Activated CD4-positive, alpha-beta T cell treated with anti-CD3 and anti-CD28 coated beads, Interleukin-2, amount 10 ng/mL, durations not matched to agents 7 days and 5 days (primary cell): ENCODE measurements at regions not wholly inside any gene's neighbourhood (a gene's known extent, or its start where the extent isn't known, plus 50 kb on each side); places are given as distances from the start of the nearest gene placed in this dataset.

Experiments used
- CTCF ChIA-PET: fragments of 350-600 bp; sonication (Branson Sonifier 250); formaldehyde crosslinking; loops from one replicate; lab custom pipeline; 2021; ENCODE audit warnings: antibody characterized with exemption; lab: Charles Lee
- POLR2A ChIA-PET: fragments of 350-600 bp; sonication (Branson Sonifier 250); formaldehyde crosslinking; loops from one replicate; lab custom pipeline; 2021; ENCODE audit warnings: antibody characterized with exemption; lab: Charles Lee
- DNase-seq: peaks from one replicate; pipeline ENCODE4 v3.0.0-alpha.2; 2020
- H3K27ac Mint-ChIP-seq: one replicate; pipeline ENCODE4 v1.8.0; 2021; ENCODE audit warnings: mild to moderate bottlenecking, moderate library complexity, mixed read lengths
- H3K27me3 Mint-ChIP-seq: one replicate; pipeline ENCODE4 v1.8.0; 2021; ENCODE audit warnings: mixed read lengths
- H3K36me3 Mint-ChIP-seq: one replicate; pipeline ENCODE4 v1.8.0; 2021; ENCODE audit warnings: low read depth, mixed read lengths
- H3K4me1 Mint-ChIP-seq: one replicate; pipeline ENCODE4 v1.8.0; 2021; ENCODE audit warnings: mixed read lengths
- H3K4me3 Mint-ChIP-seq: one replicate; pipeline ENCODE4 v1.8.0; 2021; ENCODE audit warnings: mild to moderate bottlenecking, moderate library complexity, mixed read lengths
- H3K9me3 Mint-ChIP-seq: one replicate; pipeline ENCODE4 v1.8.0; 2021; ENCODE audit warnings: mixed read lengths

GRCh38 chr4:157803421-157803820 is 369.4 kb downstream of the GASK1B start:
- H3K27ac Mint-ChIP-seq, result no peak overlapping the region
- H3K27me3 Mint-ChIP-seq, result no peaks in the 10 kb centered on the region
- H3K4me1 Mint-ChIP-seq, result no peaks in the 10 kb centered on the region
- no peak for DNase-seq
- CTCF ChIA-PET, result no interaction called here
- H3K36me3 Mint-ChIP-seq, result no peaks in the 10 kb centered on the region
- no peak overlapping the region for H3K4me3 Mint-ChIP-seq
- no peaks in the 10 kb centered on the region for H3K9me3 Mint-ChIP-seq
- POLR2A ChIA-PET, result no interaction called here

- H3K4me3 Mint-ChIP-seq, result no peak overlapping the region
- H3K27ac Mint-ChIP-seq, result no peak overlapping the region
Observed at GRCh38 chr4:157795495-157795894, 377.3 kb downstream of the GASK1B start.

GRCh38 chr4:157792716-157793115 is 380.1 kb downstream of the GASK1B start:
- no peak for DNase-seq
- H3K36me3 Mint-ChIP-seq, result no peaks in the 10 kb centered on the region
- H3K4me3 Mint-ChIP-seq, result no peak overlapping the region
- H3K27ac Mint-ChIP-seq, result no peak overlapping the region
- no peaks in the 10 kb centered on the region for H3K4me1 Mint-ChIP-seq
- ChIA-PET CTCF (no interaction called here), POLR2A (no interaction called here)
- no peaks in the 10 kb centered on the region for H3K9me3 Mint-ChIP-seq
- no peaks in the 10 kb centered on the region for H3K27me3 Mint-ChIP-seq

More at GRCh38 chr4:157795495-157795894, 377.3 kb downstream of the GASK1B start:
- ChIA-PET POLR2A (no interaction called here), CTCF (no interaction called here)
- no peak for DNase-seq
- Mint-ChIP-seq H3K27me3 (no peaks in the 10 kb centered on the region), H3K4me1 (no peaks in the 10 kb centered on the region), H3K36me3 (no peaks in the 10 kb centered on the region), H3K9me3 (no peaks in the 10 kb centered on the region)

- H3K27me3 Mint-ChIP-seq, result no peaks in the 10 kb centered on the region
- H3K27ac Mint-ChIP-seq, result no peak overlapping the region
- POLR2A ChIA-PET, result no interaction called here
- DNase-seq, result no peak
- CTCF ChIA-PET, result no interaction called here
- H3K4me3 Mint-ChIP-seq, result no peak overlapping the region
- H3K9me3 Mint-ChIP-seq, result no peaks in the 10 kb centered on the region
- no peaks in the 10 kb centered on the region for H3K36me3 Mint-ChIP-seq
- no peaks in the 10 kb centered on the region for H3K4me1 Mint-ChIP-seq
Observed at GRCh38 chr4:157791236-157791635, 381.6 kb downstream of the GASK1B start.

GRCh38 chr4:157787618-157788017 is 385.2 kb downstream of the GASK1B start:
- Mint-ChIP-seq H3K27me3 (no peaks in the 10 kb centered on the region), H3K36me3 (no peaks in the 10 kb centered on the region), H3K4me1 (no peaks in the 10 kb centered on the region), H3K27ac (no peak overlapping the region), H3K9me3 (no peaks in the 10 kb centered on the region), H3K4me3 (no peak overlapping the region)
- no peak for DNase-seq
- ChIA-PET CTCF (no interaction called here), POLR2A (no interaction called here)

- H3K4me3 Mint-ChIP-seq, result no peak overlapping the region
- H3K4me1 Mint-ChIP-seq, result no peaks in the 10 kb centered on the region
- no peak for DNase-seq
- POLR2A ChIA-PET, result no interaction called here
- no peaks in the 10 kb centered on the region for H3K27me3 Mint-ChIP-seq
- no peak overlapping the region for H3K27ac Mint-ChIP-seq
- H3K9me3 Mint-ChIP-seq, result no peaks in the 10 kb centered on the region
- CTCF ChIA-PET, result no interaction called here
- no peaks in the 10 kb centered on the region for H3K36me3 Mint-ChIP-seq
Observed at GRCh38 chr4:157781361-157781760, 391.5 kb downstream of the GASK1B start.

- H3K27me3 Mint-ChIP-seq, result no peaks in the 10 kb centered on the region
- no peak overlapping the region for H3K4me3 Mint-ChIP-seq
- no peaks in the 10 kb centered on the region for H3K4me1 Mint-ChIP-seq
Observed at GRCh38 chr4:157779081-157779480, 393.7 kb downstream of the GASK1B start.

GRCh38 chr4:157776930-157777528 is 395.8 kb downstream of the GASK1B start:
- Mint-ChIP-seq H3K27ac (no peak overlapping the region), H3K4me3 (no peak overlapping the region), H3K9me3 (no peaks in the 10 kb centered on the region), H3K36me3 (no peaks in the 10 kb centered on the region), H3K27me3 (no peaks in the 10 kb centered on the region), H3K4me1 (no peaks in the 10 kb centered on the region)
- CTCF ChIA-PET, result no interaction called here
- DNase-seq, result no peak
- POLR2A ChIA-PET, result no interaction called here

More at GRCh38 chr4:157779081-157779480, 393.7 kb downstream of the GASK1B start:
- H3K36me3 Mint-ChIP-seq, result no peaks in the 10 kb centered on the region
- no peaks in the 10 kb centered on the region for H3K9me3 Mint-ChIP-seq
- H3K27ac Mint-ChIP-seq, result no peak overlapping the region
- ChIA-PET CTCF (no interaction called here), POLR2A (no interaction called here)
- DNase-seq, result no peak

- ChIA-PET CTCF (no interaction called here), POLR2A (no interaction called here)
- Mint-ChIP-seq H3K9me3 (no peaks in the 10 kb centered on the region), H3K27ac (no peak overlapping the region), H3K27me3 (no peaks in the 10 kb centered on the region), H3K4me1 (no peaks in the 10 kb centered on the region), H3K36me3 (no peaks in the 10 kb centered on the region), H3K4me3 (no peak overlapping the region)
- DNase-seq, result no peak
Observed at GRCh38 chr4:157775971-157776370, 396.9 kb downstream of the GASK1B start.

GRCh38 chr4:157772907-157773306 is 399.9 kb downstream of the GASK1B start:
- DNase-seq, result no peak
- ChIA-PET POLR2A (no interaction called here), CTCF (no interaction called here)
- Mint-ChIP-seq H3K36me3 (no peaks in the 10 kb centered on the region), H3K9me3 (no peaks in the 10 kb centered on the region), H3K4me3 (no peak overlapping the region), H3K27me3 (no peaks in the 10 kb centered on the region), H3K27ac (no peak overlapping the region), H3K4me1 (no peaks in the 10 kb centered on the region)

- no peaks in the 10 kb centered on the region for H3K9me3 Mint-ChIP-seq
- no peak overlapping the region for H3K27ac Mint-ChIP-seq
- ChIA-PET POLR2A (no interaction called here), CTCF (interaction anchor here (0.7 kb wide), 1 partner anchor 693 kb away, joined by 3 read pairs; the partner anchor contains the start of gene GLRB)
- no peak for DNase-seq
- H3K27me3 Mint-ChIP-seq, result no peaks in the 10 kb centered on the region
- H3K4me3 Mint-ChIP-seq, result no peak overlapping the region
- no peaks in the 10 kb centered on the region for H3K36me3 Mint-ChIP-seq
- no peaks in the 10 kb centered on the region for H3K4me1 Mint-ChIP-seq
Observed at GRCh38 chr4:157768419-157768818, 404.4 kb downstream of the GASK1B start.

GRCh38 chr4:157763490-157763889 is 409.3 kb downstream of the GASK1B start:
- Mint-ChIP-seq H3K9me3 (no peaks in the 10 kb centered on the region), H3K27ac (no peak overlapping the region), H3K4me3 (no peak overlapping the region), H3K4me1 (no peaks in the 10 kb centered on the region), H3K36me3 (no peaks in the 10 kb centered on the region), H3K27me3 (no peaks in the 10 kb centered on the region)
- DNase-seq, result no peak
- CTCF ChIA-PET, result no interaction called here
- POLR2A ChIA-PET, result no interaction called here

GRCh38 chr4:157754410-157754809 is 418.4 kb downstream of the GASK1B start:
- CTCF ChIA-PET, result no interaction called here

GRCh38 chr4:157751631-157752030 is 421.2 kb downstream of the GASK1B start:
- ChIA-PET CTCF (no interaction called here), POLR2A (no interaction called here)
- Mint-ChIP-seq H3K27me3 (no peaks in the 10 kb centered on the region), H3K36me3 (no peaks in the 10 kb centered on the region), H3K4me1 (no peaks in the 10 kb centered on the region), H3K9me3 (peaks cover 2% of the 10 kb centered on the region), H3K27ac (no peak overlapping the region), H3K4me3 (no peak overlapping the region)
- no peak for DNase-seq

More at GRCh38 chr4:157754410-157754809, 418.4 kb downstream of the GASK1B start:
- POLR2A ChIA-PET, result no interaction called here
- Mint-ChIP-seq H3K4me1 (no peaks in the 10 kb centered on the region), H3K27ac (no peak overlapping the region), H3K36me3 (no peaks in the 10 kb centered on the region), H3K4me3 (no peak overlapping the region), H3K27me3 (no peaks in the 10 kb centered on the region), H3K9me3 (peaks cover 2% of the 10 kb centered on the region)
- DNase-seq, result no peak
